22Rv1 (cell line): ENCODE measurements at regions not wholly inside any gene's neighbourhood (a gene's known extent, or its start where the extent isn't known, plus 50 kb on each side); places are given as distances from the start of the nearest gene placed in this dataset.
"Not testable (repeated sequence)": the region's sequence is repeated elsewhere in the genome, so short reads cannot be mapped to it uniquely, and the experiment has no call there.

Source experiments
- H3K27ac ChIP-seq: fragments of 450-650 bp; 2 replicates; pipeline ENCODE4 v1.5.1; 2017
- CTCF ChIP-seq: fragments of 450-650 bp; IDR thresholded peaks from 2 replicates; pipeline ENCODE4 v1.5.1; 2017; ENCODE audit warnings: mild to moderate bottlenecking
- ZFX ChIP-seq: fragments of 450-650 bp; IDR thresholded peaks from 2 replicates; pipeline ENCODE4 v1.6.1; 2017; ENCODE audit warnings: antibody characterized with exemption, borderline replicate concordance

- no peak overlapping the region for H3K27ac ChIP-seq
- no peak for TF ChIP-seq ZFX
- no peak for TF ChIP-seq CTCF
Measured at GRCh38 chr5:33203931-33204330, 236.8 kb upstream of the TARS1 start.

GRCh38 chr5:33205079-33205478, 235.7 kb upstream of the TARS1 start:
- TF ChIP-seq CTCF (no peak), ZFX (no peak)

DNA sequence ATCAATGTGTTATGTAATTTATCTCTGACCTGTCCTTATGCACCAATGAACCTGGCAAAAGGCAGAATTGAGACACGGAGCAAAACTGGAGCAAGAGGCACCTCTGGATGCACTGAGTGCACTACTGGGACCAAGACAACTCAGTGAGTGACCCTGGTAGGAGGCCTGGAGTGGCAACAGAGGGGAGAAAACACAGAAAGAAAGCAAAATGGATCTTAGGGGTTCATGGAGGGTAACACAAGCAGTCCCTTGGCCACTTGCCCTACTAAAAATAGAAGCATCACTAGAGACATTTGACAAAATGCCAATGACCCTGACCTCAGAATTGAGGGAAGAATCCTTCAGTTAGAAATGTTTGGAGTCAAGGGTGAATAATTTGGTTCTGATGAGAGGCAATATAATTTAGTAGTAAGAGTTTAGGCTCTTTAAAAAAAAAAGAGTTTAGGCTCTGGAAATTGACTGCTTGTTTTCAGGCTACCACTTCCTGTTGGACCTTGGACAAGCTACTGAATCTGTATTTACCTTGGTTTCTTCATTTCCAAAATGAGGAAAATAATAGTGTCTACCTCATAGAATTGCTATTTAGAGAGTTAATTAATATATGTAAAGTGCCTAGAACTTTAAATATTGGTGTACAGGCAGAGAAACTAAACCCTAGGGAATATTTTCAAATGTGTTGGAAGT, 234.9 kb upstream of the TARS1 start:
- no peak for TF ChIP-seq CTCF
- TF ChIP-seq ZFX, result no peak
- H3K27ac ChIP-seq, result no peak overlapping the region

More at GRCh38 chr5:33205079-33205478, 235.7 kb upstream of the TARS1 start:
- no peak overlapping the region for H3K27ac ChIP-seq

DNA sequence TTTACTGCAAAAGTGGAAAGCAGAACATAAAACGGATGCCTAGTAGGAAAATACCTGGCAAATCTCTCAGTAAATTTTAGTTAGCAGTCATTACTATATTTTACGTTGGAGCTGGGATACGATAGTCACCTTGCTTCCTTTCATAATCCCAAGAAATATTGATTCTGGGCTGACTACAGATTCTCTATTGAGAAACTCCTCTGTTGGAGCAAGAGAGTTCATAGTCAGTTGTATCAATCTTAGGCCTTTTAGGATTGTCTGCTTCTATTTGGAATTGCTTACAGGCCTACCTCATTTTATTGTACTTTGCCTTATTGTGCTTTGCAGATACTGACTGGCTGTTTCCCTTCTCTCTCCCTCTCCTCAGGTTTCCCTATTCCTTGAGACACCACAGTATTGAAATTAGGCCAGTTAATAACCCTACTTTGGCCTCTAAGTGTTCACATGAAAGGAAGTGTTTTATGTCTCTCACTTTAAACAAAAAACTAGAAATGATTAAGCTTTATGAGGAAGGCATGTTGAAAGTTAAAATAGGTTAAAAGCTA, 233.7 kb upstream of the TARS1 start:
- no peak overlapping the region for H3K27ac ChIP-seq
- TF ChIP-seq CTCF (no peak), ZFX (no peak)

- TF ChIP-seq ZFX (no peak), CTCF (no peak)
- H3K27ac ChIP-seq, result no peak overlapping the region
Measured at GRCh38 chr5:33209252-33209651, 231.5 kb upstream of the TARS1 start.

DNA sequence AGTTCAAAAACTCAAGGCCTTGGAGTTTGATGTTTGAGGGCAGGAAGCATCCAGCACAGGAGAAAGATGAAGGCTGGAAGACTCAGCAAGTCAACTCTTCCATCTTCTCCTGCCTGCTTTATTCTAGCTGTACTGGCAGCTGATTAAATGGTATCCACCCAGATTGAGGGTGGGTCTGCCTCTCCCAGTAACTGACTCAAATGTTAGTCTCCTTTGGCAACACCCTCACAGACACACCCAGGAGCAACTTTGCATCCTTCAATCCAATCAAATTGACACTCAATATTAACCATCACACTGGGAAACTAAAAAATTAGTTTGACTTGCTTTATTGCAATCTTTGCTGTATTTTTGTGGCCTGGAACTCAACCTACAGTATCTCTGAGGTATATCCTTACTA, 230.5 kb upstream of the TARS1 start:
- H3K27ac ChIP-seq, result not testable (repeated sequence)

DNA sequence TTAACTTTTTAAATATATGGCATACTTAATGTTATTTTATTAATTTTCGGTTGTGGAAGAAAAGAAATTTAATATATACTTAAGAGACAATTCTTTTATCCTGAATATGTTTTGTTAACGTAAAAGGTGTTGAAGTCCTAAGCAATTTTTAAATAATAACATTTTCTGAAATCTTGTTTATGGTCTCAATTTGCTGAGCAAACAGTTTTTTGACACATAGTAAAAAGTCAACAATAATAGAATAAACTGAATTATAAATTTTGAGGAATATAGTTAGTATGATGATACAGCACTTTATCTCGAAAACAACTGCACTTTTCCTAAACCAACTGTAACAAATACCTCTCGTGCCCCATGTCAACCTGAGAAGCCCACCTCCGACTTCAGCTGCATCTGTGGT, 229.8 kb upstream of the TARS1 start:
- TF ChIP-seq ZFX (no peak), CTCF (no peak)
- no peak overlapping the region for H3K27ac ChIP-seq

GRCh38 chr5:33212439-33212838, 228.3 kb upstream of the TARS1 start:
- H3K27ac ChIP-seq, result no peak overlapping the region

More at GRCh38 chr5:33212439-33212838, 228.3 kb upstream of the TARS1 start:
- TF ChIP-seq CTCF, result no peak
